ENCODE measurements at regions not wholly inside any gene's neighbourhood (a gene's known extent, or its start where the extent isn't known, plus 50 kb on each side); places are given as distances from the start of the nearest gene placed in this dataset.

GRCh38 chr4:35423104-35423503 is 821.2 kb downstream of the ARAP2 start:
- TF ChIP-seq GATA2 (IDR thresholded peaks at IDR 0.05; ENCODE audit: low read depth, low read length) (no peak), GATA3 (IDR thresholded peaks at IDR 0.05; ENCODE audit: low read depth, low read length) (no peak)

All from SH-SY5Y (cell line).